CD4-positive, alpha-beta T cell treated with Interleukin-10 for 1 hour (primary cell): ENCODE measurements at regions not wholly inside any gene's neighbourhood (a gene's known extent, or its start where the extent isn't known, plus 50 kb on each side); places are given as distances from the start of the nearest gene placed in this dataset.

Source experiments
- DNase-seq: peaks from one replicate; pipeline ENCODE4 v3.0.0-alpha.2; 2020

- DNase-seq: no peak
Measured at GRCh38 chr3:28109829-28110228, 131.6 kb upstream of the CMC1 start.

GRCh38 chr3:28110869-28111268 lies 130.6 kb upstream of the CMC1 start:
- DNase-seq: no peak

GRCh38 chr3:28114893-28115292 lies 126.5 kb upstream of the CMC1 start:
- no peak for DNase-seq

- DNase-seq: no peak
Measured at GRCh38 chr3:28115316-28115715, 126.1 kb upstream of the CMC1 start.

- DNase-seq: no peak
Measured at GRCh38 chr3:28117598-28117997, 123.8 kb upstream of the CMC1 start.

GRCh38 chr3:28118087-28118486 lies 123.3 kb upstream of the CMC1 start:
- DNase-seq: no peak

- DNase-seq: no peak
Measured at GRCh38 chr3:28122227-28122626, 119.2 kb upstream of the CMC1 start.

- no peak for DNase-seq
Measured at GRCh38 chr3:28124882-28125281, 116.5 kb upstream of the CMC1 start.

- no peak for DNase-seq
Measured at GRCh38 chr3:28125342-28125741, 116.1 kb upstream of the CMC1 start.

- no peak for DNase-seq
Measured at GRCh38 chr3:28130836-28131235, 110.6 kb upstream of the CMC1 start.

- DNase-seq: no peak
Measured at GRCh38 chr3:28132941-28133340, 108.5 kb upstream of the CMC1 start.

GRCh38 chr3:28134198-28134597 lies 107.2 kb upstream of the CMC1 start:
- DNase-seq: no peak

GRCh38 chr3:28134792-28135375 lies 106.5 kb upstream of the CMC1 start:
- DNase-seq: no peak

GRCh38 chr3:28136607-28137216 lies 104.7 kb upstream of the CMC1 start:
- DNase-seq: no peak

GRCh38 chr3:28138043-28138610 lies 103.3 kb upstream of the CMC1 start:
- DNase-seq: no peak

- no peak for DNase-seq
Measured at GRCh38 chr3:28139288-28139687, 102.1 kb upstream of the CMC1 start.

GRCh38 chr3:28139967-28140634 lies 101.3 kb upstream of the CMC1 start:
- DNase-seq: no peak

GRCh38 chr3:28140664-28141063 lies 100.8 kb upstream of the CMC1 start:
- DNase-seq: no peak

GRCh38 chr3:28149960-28150359 lies 91.5 kb upstream of the CMC1 start:
- DNase-seq: no peak

GRCh38 chr3:28150465-28151206 lies 90.8 kb upstream of the CMC1 start:
- no peak for DNase-seq

GRCh38 chr3:28151207-28151550 lies 90.2 kb upstream of the CMC1 start:
- DNase-seq: no peak

- DNase-seq: peak; percentile 0
Measured at GRCh38 chr3:28151608-28152228, 89.7 kb upstream of the CMC1 start.

GRCh38 chr3:28155631-28156030 lies 85.8 kb upstream of the CMC1 start:
- DNase-seq: no peak
